ENCODE measurements at regions not wholly inside any gene's neighbourhood (a gene's known extent, or its start where the extent isn't known, plus 50 kb on each side); places are given as distances from the start of the nearest gene placed in this dataset.
A peak's percentile ranks its signal among the peaks of the same experiment; 100 is the strongest.

GRCh38 chr20:41881466-41882046, 263.4 kb upstream of the CHD6 start:
- Mint-ChIP-seq H3K27me3 (peaks cover 13% of the 10 kb centered on the region), H3K9me3 (ENCODE audit: low read depth) (no peaks in the 10 kb centered on the region), H3K4me1 (ENCODE audit: low read depth) (peaks cover 2% of the 10 kb centered on the region), H3K27ac (no peak overlapping the region), H3K36me3 (ENCODE audit: insufficient read depth) (no peaks in the 10 kb centered on the region), H3K4me3 (ENCODE audit: low read depth) (no peak overlapping the region)
- TF ChIP-seq, protein P1, sequence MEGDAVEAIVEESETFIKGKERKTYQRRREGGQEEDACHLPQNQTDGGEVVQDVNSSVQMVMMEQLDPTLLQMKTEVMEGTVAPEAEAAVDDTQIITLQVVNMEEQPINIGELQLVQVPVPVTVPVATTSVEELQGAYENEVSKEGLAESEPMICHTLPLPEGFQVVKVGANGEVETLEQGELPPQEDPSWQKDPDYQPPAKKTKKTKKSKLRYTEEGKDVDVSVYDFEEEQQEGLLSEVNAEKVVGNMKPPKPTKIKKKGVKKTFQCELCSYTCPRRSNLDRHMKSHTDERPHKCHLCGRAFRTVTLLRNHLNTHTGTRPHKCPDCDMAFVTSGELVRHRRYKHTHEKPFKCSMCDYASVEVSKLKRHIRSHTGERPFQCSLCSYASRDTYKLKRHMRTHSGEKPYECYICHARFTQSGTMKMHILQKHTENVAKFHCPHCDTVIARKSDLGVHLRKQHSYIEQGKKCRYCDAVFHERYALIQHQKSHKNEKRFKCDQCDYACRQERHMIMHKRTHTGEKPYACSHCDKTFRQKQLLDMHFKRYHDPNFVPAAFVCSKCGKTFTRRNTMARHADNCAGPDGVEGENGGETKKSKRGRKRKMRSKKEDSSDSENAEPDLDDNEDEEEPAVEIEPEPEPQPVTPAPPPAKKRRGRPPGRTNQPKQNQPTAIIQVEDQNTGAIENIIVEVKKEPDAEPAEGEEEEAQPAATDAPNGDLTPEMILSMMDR (IDR thresholded peaks at IDR 0.05; ENCODE audit: unreplicated experiment) = no peak
- DNase-seq (ENCODE audit: low spot score, unreplicated experiment) = no peak

DNA sequence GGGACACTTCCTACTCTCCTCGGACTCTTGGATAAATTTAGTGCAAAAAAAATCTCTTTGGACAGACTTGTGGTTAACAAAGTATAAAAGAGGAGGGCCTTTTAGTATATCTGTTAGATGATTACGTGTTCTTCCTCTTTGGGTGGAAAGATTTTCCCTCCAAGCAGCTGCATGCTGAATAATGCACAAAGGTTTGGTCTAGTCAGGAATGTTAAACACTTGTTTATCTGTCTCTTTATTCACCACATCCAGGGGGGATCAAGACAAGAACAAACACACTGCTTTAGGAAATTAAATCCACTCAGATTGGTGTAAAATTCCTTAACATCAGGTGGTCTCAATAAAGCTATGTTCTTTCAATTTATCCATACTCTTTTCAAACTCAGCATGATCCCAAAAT, 260.9 kb upstream of the CHD6 start:
- TF ChIP-seq, protein P1 (IDR thresholded peaks at IDR 0.05; ENCODE audit: unreplicated experiment) = no peak
- Mint-ChIP-seq H3K4me3 (ENCODE audit: low read depth) (no peak overlapping the region), H3K27me3 (peaks cover 18% of the 10 kb centered on the region), H3K27ac (no peak overlapping the region), H3K9me3 (ENCODE audit: low read depth) (no peaks in the 10 kb centered on the region), H3K4me1 (ENCODE audit: low read depth) (peaks cover 2% of the 10 kb centered on the region), H3K36me3 (ENCODE audit: insufficient read depth) (no peaks in the 10 kb centered on the region)
- DNase-seq (ENCODE audit: low spot score, unreplicated experiment) = no peak

- no peak overlapping the region for H3K27ac Mint-ChIP-seq
- no peak for DNase-seq (ENCODE audit: low spot score, unreplicated experiment)
- H3K4me1 Mint-ChIP-seq (ENCODE audit: low read depth) = peaks cover 7% of the 10 kb centered on the region
- H3K36me3 Mint-ChIP-seq (ENCODE audit: insufficient read depth) = no peaks in the 10 kb centered on the region
- TF ChIP-seq, protein P1 (IDR thresholded peaks at IDR 0.05; ENCODE audit: unreplicated experiment) = no peak
- no peak overlapping the region for H3K4me3 Mint-ChIP-seq (ENCODE audit: low read depth)
- H3K9me3 Mint-ChIP-seq (ENCODE audit: low read depth) = no peaks in the 10 kb centered on the region
- H3K27me3 Mint-ChIP-seq = peaks cover 18% of the 10 kb centered on the region
Observed at GRCh38 chr20:41877911-41878310, 259.7 kb upstream of the CHD6 start.

DNA sequence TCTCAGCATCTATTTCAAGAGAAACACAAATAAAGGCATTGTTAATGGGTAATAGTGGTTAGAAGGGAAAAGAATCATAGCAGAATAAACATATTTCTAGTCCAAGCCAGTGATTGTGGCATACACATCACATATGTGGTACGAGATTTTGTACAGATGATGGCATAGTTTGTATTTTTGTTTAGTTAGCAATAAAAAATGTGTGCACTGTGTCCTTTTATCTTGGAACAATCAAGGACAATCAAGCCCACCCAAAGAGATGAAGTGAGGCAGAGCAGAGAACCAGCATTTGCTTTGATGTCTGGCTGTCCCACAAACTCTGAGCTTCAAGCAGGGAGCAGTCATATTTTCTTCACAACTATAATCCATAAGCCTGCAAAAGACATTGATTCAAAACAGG, 256.5 kb upstream of the CHD6 start:
- peaks cover 13% of the 10 kb centered on the region for H3K4me1 Mint-ChIP-seq (ENCODE audit: low read depth)
- TF ChIP-seq, protein P1 (IDR thresholded peaks at IDR 0.05; ENCODE audit: unreplicated experiment) = no peak
- DNase-seq (ENCODE audit: low spot score, unreplicated experiment) = no peak
- H3K4me3 Mint-ChIP-seq (ENCODE audit: low read depth) = no peak overlapping the region
- H3K9me3 Mint-ChIP-seq (ENCODE audit: low read depth) = peaks cover 5% of the 10 kb centered on the region
- H3K27ac Mint-ChIP-seq = no peak overlapping the region
- H3K27me3 Mint-ChIP-seq = peaks cover 12% of the 10 kb centered on the region
- H3K36me3 Mint-ChIP-seq (ENCODE audit: insufficient read depth) = no peaks in the 10 kb centered on the region

GRCh38 chr20:41872930-41873329, 254.8 kb upstream of the CHD6 start:
- DNase-seq (ENCODE audit: low spot score, unreplicated experiment) = no peak
- peaks cover 17% of the 10 kb centered on the region for H3K9me3 Mint-ChIP-seq (ENCODE audit: low read depth)
- H3K36me3 Mint-ChIP-seq (ENCODE audit: insufficient read depth) = peaks cover 3% of the 10 kb centered on the region
- H3K4me1 Mint-ChIP-seq (ENCODE audit: low read depth) = peaks cover 11% of the 10 kb centered on the region
- TF ChIP-seq, protein P1 (IDR thresholded peaks at IDR 0.05; ENCODE audit: unreplicated experiment) = no peak
- peak overlapping the region; percentile 53 for H3K27ac Mint-ChIP-seq
- H3K27me3 Mint-ChIP-seq = peaks cover 12% of the 10 kb centered on the region
- no peak overlapping the region for H3K4me3 Mint-ChIP-seq (ENCODE audit: low read depth)

All from progenitor cell of endocrine pancreas (in vitro differentiated cells).